Caco-2 (cell line): ENCODE measurements at regions not wholly inside any gene's neighbourhood (a gene's known extent, or its start where the extent isn't known, plus 50 kb on each side); places are given as distances from the start of the nearest gene placed in this dataset.

Source experiments
- BruUV-seq: library from RNA; stranded (reverse); fragments of 400-500 nt; replicated peaks from 2 replicates; lab custom pipeline; 2021; lab: Mats Ljungman, UMichigan
- CTCF ChIA-PET: fragments of 300-600 bp; sonication (Branson Sonifier 250); formaldehyde crosslinking; loops from one replicate; lab custom pipeline; 2022; ENCODE audit warnings: antibody characterized with exemption; lab: Charles Lee
- POLR2A ChIA-PET: fragments of 300-600 bp; sonication (Branson Sonifier 250); formaldehyde crosslinking; loops from one replicate; lab custom pipeline; 2022; ENCODE audit warnings: antibody characterized with exemption; lab: Charles Lee
- DNase-seq, 2 experiments: peaks; one replicate each; pipeline versions ENCODE4 v3.0.0 to v3.0.0-alpha.2; 2020 to 2022
- H3K27me3 ChIP-seq: replicated peaks from 2 replicates; pipeline ENCODE4 v1.6.0; 2011; ENCODE audit warnings: low read length; ENCODE audit not compliant: control insufficient read depth, insufficient read depth
- H3K36me3 ChIP-seq: 2 replicates; pipeline ENCODE4 v1.5.1; 2011; ENCODE audit warnings: low read length; ENCODE audit not compliant: control insufficient read depth, insufficient read depth
- H3K4me1 ChIP-seq: fragments of 250-450 bp; sonication (Bioruptor Pico); 2 replicates; pipeline ENCODE4 v1.5.1; 2020; ENCODE audit warnings: mild to moderate bottlenecking
- H3K4me3 ChIP-seq: 2 replicates; pipeline ENCODE4 v1.5.1; 2011; ENCODE audit warnings: low read depth, mild to moderate bottlenecking, control low read depth, low read length
- H3K9me3 ChIP-seq: fragments of 250-450 bp; sonication (Bioruptor Pico); 2 replicates; pipeline ENCODE4 v1.5.1; 2020; ENCODE audit warnings: mild to moderate bottlenecking, moderate library complexity
- H3K27ac Mint-ChIP-seq: one replicate; pipeline ENCODE4 v1.8.0; 2022; ENCODE audit warnings: mixed read lengths; ENCODE audit not compliant: unreplicated experiment
- H3K27me3 Mint-ChIP-seq: one replicate; pipeline ENCODE4 v1.8.0; 2022; ENCODE audit warnings: mixed read lengths; ENCODE audit not compliant: insufficient read depth, unreplicated experiment
- H3K36me3 Mint-ChIP-seq: one replicate; pipeline ENCODE4 v1.8.0; 2022; ENCODE audit warnings: mild to moderate bottlenecking, mixed read lengths; ENCODE audit not compliant: insufficient read depth, unreplicated experiment
- H3K4me1 Mint-ChIP-seq: one replicate; pipeline ENCODE4 v1.8.0; 2022; ENCODE audit warnings: low read depth, mixed read lengths; ENCODE audit not compliant: unreplicated experiment
- H3K4me3 Mint-ChIP-seq: one replicate; pipeline ENCODE4 v1.8.0; 2022; ENCODE audit warnings: mild to moderate bottlenecking, moderate library complexity, mixed read lengths; ENCODE audit not compliant: unreplicated experiment
- H3K9me3 Mint-ChIP-seq: one replicate; pipeline ENCODE4 v1.8.0; 2022; ENCODE audit warnings: mixed read lengths; ENCODE audit not compliant: unreplicated experiment
- intact Hi-C: fragments of 100-400 bp; cut with micrococcal nuclease; formaldehyde crosslinking; loops from one replicate; pipeline ENCODE4 v1.10.0; 2022; ENCODE audit not compliant: unreplicated experiment
- TF ChIP-seq, protein P1 (sequence below), 2 experiments: fragments of 200-600 bp in 1 of 2; IDR thresholded peaks; 1 replicate in 1 of 2; 2 replicates in 1 of 2; pipeline versions ENCODE4 v1.5.1 to v1.8.0; 2011 to 2022; ENCODE audit warnings: antibody characterized with exemption in 1 of 2, control low read depth in 1 of 2, inconsistent platforms in 1 of 2, low read depth in 1 of 2, low read length in 1 of 2, mild to moderate bottlenecking in 1 of 2, moderate library complexity in 1 of 2; ENCODE audit not compliant: insufficient read depth in 1 of 2, severe bottlenecking in 1 of 2, unreplicated experiment in 1 of 2

DNA sequence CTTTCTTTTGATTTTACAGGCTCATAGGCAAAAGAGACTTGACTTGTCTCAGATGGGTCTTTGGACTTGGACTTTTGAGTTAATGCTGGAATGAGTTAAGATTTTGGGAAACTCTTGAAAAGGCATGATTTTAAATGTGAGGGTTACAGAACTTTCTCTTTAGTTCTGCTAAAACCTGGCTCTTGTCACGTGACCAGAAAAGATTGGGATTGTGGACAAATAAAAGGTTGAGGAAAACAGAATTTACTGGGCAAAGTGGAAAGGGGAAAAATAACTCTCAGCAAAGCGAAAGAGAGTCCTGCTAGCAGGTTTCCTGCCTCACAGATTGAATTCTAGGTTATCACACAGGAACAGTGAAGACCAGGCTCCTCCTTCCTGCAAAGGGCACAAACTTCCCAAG lies 114.0 kb downstream of the SPANXN4 start:
- no peak overlapping the region for H3K4me3 ChIP-seq
- ChIA-PET POLR2A (no interaction called here), CTCF (no interaction called here)
- no peaks in the 10 kb centered on the region for H3K36me3 ChIP-seq
- no peak for DNase-seq
- Mint-ChIP-seq H3K4me3 (no peak overlapping the region), H3K9me3 (no peaks in the 10 kb centered on the region), H3K36me3 (no peaks in the 10 kb centered on the region), H3K4me1 (no peaks in the 10 kb centered on the region), H3K27ac (no peak overlapping the region), H3K27me3 (no peaks in the 10 kb centered on the region)
- no peaks in the 10 kb centered on the region for H3K9me3 ChIP-seq
- intact Hi-C loops = no loop called here
- no TSS peak for BruUV-seq
- TF ChIP-seq, protein P1, sequence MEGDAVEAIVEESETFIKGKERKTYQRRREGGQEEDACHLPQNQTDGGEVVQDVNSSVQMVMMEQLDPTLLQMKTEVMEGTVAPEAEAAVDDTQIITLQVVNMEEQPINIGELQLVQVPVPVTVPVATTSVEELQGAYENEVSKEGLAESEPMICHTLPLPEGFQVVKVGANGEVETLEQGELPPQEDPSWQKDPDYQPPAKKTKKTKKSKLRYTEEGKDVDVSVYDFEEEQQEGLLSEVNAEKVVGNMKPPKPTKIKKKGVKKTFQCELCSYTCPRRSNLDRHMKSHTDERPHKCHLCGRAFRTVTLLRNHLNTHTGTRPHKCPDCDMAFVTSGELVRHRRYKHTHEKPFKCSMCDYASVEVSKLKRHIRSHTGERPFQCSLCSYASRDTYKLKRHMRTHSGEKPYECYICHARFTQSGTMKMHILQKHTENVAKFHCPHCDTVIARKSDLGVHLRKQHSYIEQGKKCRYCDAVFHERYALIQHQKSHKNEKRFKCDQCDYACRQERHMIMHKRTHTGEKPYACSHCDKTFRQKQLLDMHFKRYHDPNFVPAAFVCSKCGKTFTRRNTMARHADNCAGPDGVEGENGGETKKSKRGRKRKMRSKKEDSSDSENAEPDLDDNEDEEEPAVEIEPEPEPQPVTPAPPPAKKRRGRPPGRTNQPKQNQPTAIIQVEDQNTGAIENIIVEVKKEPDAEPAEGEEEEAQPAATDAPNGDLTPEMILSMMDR (IDR thresholded peaks at IDR 0.05; ENCODE audit: insufficient read depth in 1 of 2, low read depth in 1 of 2, low read length in 1 of 2, severe bottlenecking in 1 of 2, unreplicated experiment in 1 of 2) = no peak
- no peaks in the 10 kb centered on the region for H3K27me3 ChIP-seq
- H3K4me1 ChIP-seq = no peaks in the 10 kb centered on the region

DNA sequence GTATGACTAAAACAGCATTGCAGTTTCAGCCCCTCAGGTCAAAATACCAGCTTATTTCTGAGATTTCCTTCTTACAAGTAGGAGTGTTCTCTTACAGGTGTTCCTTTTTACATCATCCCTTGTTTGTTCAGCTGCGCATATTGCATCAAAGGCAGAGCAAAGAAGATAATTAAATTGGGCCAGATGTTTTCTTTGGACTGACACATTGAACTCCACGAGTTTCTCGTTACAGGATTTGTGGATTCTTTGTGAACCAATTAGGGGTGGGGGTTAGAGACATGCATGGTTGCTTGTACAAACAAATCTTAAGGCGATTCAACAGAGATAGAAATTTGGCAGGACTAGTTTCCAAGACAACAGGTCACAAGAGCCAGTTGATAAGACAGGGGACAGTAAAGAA lies 95.7 kb downstream of the SPANXN4 start:
- BruUV-seq = no TSS peak
- intact Hi-C loops = no loop called here
- DNase-seq = no peak
- Mint-ChIP-seq H3K4me3 (no peak overlapping the region), H3K4me1 (no peaks in the 10 kb centered on the region), H3K27me3 (no peaks in the 10 kb centered on the region), H3K9me3 (no peaks in the 10 kb centered on the region), H3K36me3 (no peaks in the 10 kb centered on the region), H3K27ac (no peak overlapping the region)
- Histone ChIP-seq H3K4me1 (no peaks in the 10 kb centered on the region), H3K27me3 (no peaks in the 10 kb centered on the region), H3K4me3 (no peak overlapping the region), H3K36me3 (no peaks in the 10 kb centered on the region), H3K9me3 (no peaks in the 10 kb centered on the region)
- TF ChIP-seq, protein P1 (IDR thresholded peaks at IDR 0.05; ENCODE audit: insufficient read depth in 1 of 2, low read depth in 1 of 2, low read length in 1 of 2, severe bottlenecking in 1 of 2, unreplicated experiment in 1 of 2) = no peak
- CTCF ChIA-PET = no interaction called here
- POLR2A ChIA-PET = no interaction called here

DNA sequence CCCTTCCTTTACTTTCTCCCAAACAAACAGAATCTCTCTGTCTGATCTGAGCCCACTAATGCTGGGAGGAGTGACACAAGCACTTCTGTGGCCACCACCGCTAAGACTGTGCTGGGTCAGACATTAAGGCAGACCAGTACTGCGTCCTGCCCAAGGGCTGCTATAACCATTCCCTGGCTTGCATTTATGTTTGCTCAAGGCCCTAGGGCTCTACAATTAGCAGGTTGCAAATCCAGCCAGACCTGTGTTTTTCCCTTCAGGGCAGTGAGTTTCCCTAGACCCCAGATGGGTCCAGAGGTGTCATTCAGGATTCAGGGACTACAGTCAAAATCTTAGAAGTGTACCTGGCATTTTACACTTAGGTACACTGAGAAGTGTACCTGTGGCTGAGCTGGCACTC lies 89.7 kb downstream of the SPANXN4 start:
- intact Hi-C loops = no loop called here
- CTCF ChIA-PET = no interaction called here
- Histone ChIP-seq H3K4me3 (no peak overlapping the region), H3K4me1 (no peaks in the 10 kb centered on the region), H3K9me3 (no peaks in the 10 kb centered on the region), H3K27me3 (no peaks in the 10 kb centered on the region), H3K36me3 (no peaks in the 10 kb centered on the region)
- POLR2A ChIA-PET = no interaction called here
- no peak overlapping the region for H3K4me3 Mint-ChIP-seq
- no peak overlapping the region for H3K27ac Mint-ChIP-seq
- H3K9me3 Mint-ChIP-seq = no peaks in the 10 kb centered on the region
- no peaks in the 10 kb centered on the region for H3K36me3 Mint-ChIP-seq
- no peaks in the 10 kb centered on the region for H3K4me1 Mint-ChIP-seq
- H3K27me3 Mint-ChIP-seq = no peaks in the 10 kb centered on the region
- no peak for DNase-seq
- no TSS peak for BruUV-seq
- TF ChIP-seq, protein P1 (IDR thresholded peaks at IDR 0.05; ENCODE audit: insufficient read depth in 1 of 2, low read depth in 1 of 2, low read length in 1 of 2, severe bottlenecking in 1 of 2, unreplicated experiment in 1 of 2) = no peak
